Small intestine (tissue), 7 donors: ENCODE measurements at regions not wholly inside any gene's neighbourhood (a gene's known extent, or its start where the extent isn't known, plus 50 kb on each side); places are given as distances from the start of the nearest gene placed in this dataset.
A peak's percentile ranks its signal among the peaks of the same experiment; 100 is the strongest.

Experiments
- DNase-seq, 2 donors: peaks; one replicate each; pipeline versions ENCODE4 v3.0.0 to v3.0.0-alpha.2; 2013
- FAIRE-seq: peaks from 2 replicates; lab custom pipeline; 2012; peaks lifted over from hg19 to GRCh38; lab: Jason Lieb, UNC
- H3K27ac ChIP-seq, 3 donors: one replicate each; pipeline ENCODE4 v1.5.1; 2013; ENCODE audit warnings: low read length in 2 of 3, mild to moderate bottlenecking in 2 of 3, control low read depth in 1 of 3, inconsistent platforms in 1 of 3, low read depth in 1 of 3, moderate library complexity in 1 of 3
- H3K27me3 ChIP-seq, 3 donors: one replicate each; pipeline ENCODE4 v1.6.1; 2013; ENCODE audit warnings: low read length in 3 of 3, inconsistent platforms in 1 of 3; ENCODE audit not compliant: control insufficient read depth in 3 of 3, insufficient read depth in 3 of 3
- H3K36me3 ChIP-seq, 3 donors: one replicate each; pipeline ENCODE4 v1.6.1; 2013; ENCODE audit warnings: low read length in 3 of 3, inconsistent platforms in 1 of 3, low read depth in 1 of 3, mild to moderate bottlenecking in 1 of 3, moderate library complexity in 1 of 3; ENCODE audit not compliant: control insufficient read depth in 3 of 3, insufficient read depth in 2 of 3
- H3K4me1 ChIP-seq, 3 donors: one replicate each; pipeline ENCODE4 v1.6.1; 2013; ENCODE audit warnings: low read length in 2 of 3, inconsistent platforms in 1 of 3, low read depth in 1 of 3, mild to moderate bottlenecking in 1 of 3, moderate library complexity in 1 of 3; ENCODE audit not compliant: control insufficient read depth in 3 of 3, insufficient read depth in 2 of 3
- H3K4me3 ChIP-seq, 3 donors: one replicate each; pipeline ENCODE4 v1.5.1; 2013; ENCODE audit warnings: low read length in 3 of 3, control low read depth in 1 of 3, inconsistent platforms in 1 of 3, low read depth in 1 of 3, mild to moderate bottlenecking in 1 of 3, moderate library complexity in 1 of 3
- H3K9me3 ChIP-seq, 2 donors: one replicate each; pipeline ENCODE4 v1.6.1; 2013; ENCODE audit warnings: low read depth in 1 of 2, low read length in 1 of 2; ENCODE audit not compliant: control insufficient read depth in 2 of 2, insufficient read depth in 1 of 2
- WGBS, 3 donors: extraction: QIAGEN DNeasy Blood & Tissue Kit; methylation state at CpG; one replicate each; pipeline ENCODE4 v1.1.7; 2013; 5-methylcytosine and 5-hydroxymethylcytosine counted together
- donor health status: healthy with polysubstance abuse.
- donor health status: control.
- donor health status: control.
- donor health status: Bipolar disorder and iron deficiency.
- donor health status: healthy.

GRCh38 chr5:96036301-96036700 is 74.7 kb upstream of the ELL2 start:
- no peak overlapping the region for H3K27ac ChIP-seq
- H3K36me3 ChIP-seq = no peaks in the 10 kb centered on the region
- H3K9me3 ChIP-seq = peaks cover 0 to 5% of the 10 kb centered on the region in 2 donors
- H3K27me3 ChIP-seq = no peaks in the 10 kb centered on the region
- FAIRE-seq (no peak), DNase-seq (no peak)
- H3K4me1 ChIP-seq = no peaks in the 10 kb centered on the region
- H3K4me3 ChIP-seq = no peak overlapping the region
- WGBS, 3 donors = 63 to 82% (median 69%) methylated on average over 1 of the region's 1 CpG

- 91 to 97% (median 93%) methylated on average over 3 of the region's 3 CpGs for WGBS, 3 donors
- Histone ChIP-seq H3K36me3 (no peaks in the 10 kb centered on the region), H3K27me3 (no peaks in the 10 kb centered on the region), H3K4me1 (no peaks in the 10 kb centered on the region), H3K4me3 (no peak overlapping the region), H3K9me3 (peaks cover 0 to 5% of the 10 kb centered on the region in 2 donors), H3K27ac (no peak overlapping the region)
- FAIRE-seq (no peak), DNase-seq (no peak)
These were observed 74.1 kb upstream of the ELL2 start for GRCh38 chr5:96035796-96036195.

GRCh38 chr5:96033116-96033515 is 71.5 kb upstream of the ELL2 start:
- WGBS, 3 donors = 72 to 85% (median 78%) methylated on average over 1 of the region's 1 CpG
- Histone ChIP-seq H3K27me3 (no peaks in the 10 kb centered on the region), H3K4me1 (no peaks in the 10 kb centered on the region), H3K36me3 (no peaks in the 10 kb centered on the region), H3K9me3 (peaks cover 0 to 5% of the 10 kb centered on the region in 2 donors), H3K4me3 (no peak overlapping the region), H3K27ac (no peak overlapping the region)
- DNase-seq = no peak
- no peak for FAIRE-seq

GRCh38 chr5:96031811-96032261 is 70.2 kb upstream of the ELL2 start:
- Histone ChIP-seq H3K4me1 (no peaks in the 10 kb centered on the region), H3K27ac (no peak overlapping the region), H3K4me3 (no peak overlapping the region), H3K9me3 (no peaks in the 10 kb centered on the region), H3K36me3 (no peaks in the 10 kb centered on the region), H3K27me3 (no peaks in the 10 kb centered on the region)
- 88 to 95% (median 93%) methylated on average over 1 of the region's 1 CpG for WGBS, 3 donors
- DNase-seq (no peak), FAIRE-seq (no peak)

GRCh38 chr5:96031180-96031579 is 69.5 kb upstream of the ELL2 start:
- Histone ChIP-seq H3K4me3 (no peak overlapping the region), H3K4me1 (no peaks in the 10 kb centered on the region), H3K27me3 (no peaks in the 10 kb centered on the region), H3K9me3 (no peaks in the 10 kb centered on the region), H3K36me3 (no peaks in the 10 kb centered on the region), H3K27ac (no peak overlapping the region)
- 92 to 94% (median 92%) methylated on average over 2 of the region's 2 CpGs for WGBS, 3 donors
- DNase-seq (no peak), FAIRE-seq (no peak)

- no peak overlapping the region for H3K27ac ChIP-seq
- H3K36me3 ChIP-seq = no peaks in the 10 kb centered on the region
- DNase-seq (no peak), FAIRE-seq (no peak)
- H3K4me3 ChIP-seq = no peak overlapping the region
- no peaks in the 10 kb centered on the region for H3K9me3 ChIP-seq
- H3K27me3 ChIP-seq = no peaks in the 10 kb centered on the region
- 45 to 91% (median 89%) methylated on average over 2 of the region's 2 CpGs for WGBS, 3 donors
- H3K4me1 ChIP-seq = peaks cover 0 to 6% (median 2%) of the 10 kb centered on the region in 3 donors
These were observed 64.9 kb upstream of the ELL2 start for GRCh38 chr5:96026406-96027041.

GRCh38 chr5:96024683-96025475 is 63.2 kb upstream of the ELL2 start:
- H3K4me3 ChIP-seq = no peak overlapping the region
- no peaks in the 10 kb centered on the region for H3K27me3 ChIP-seq
- 65 to 71% (median 65%) methylated on average over 6 of the region's 6 CpGs for WGBS, 3 donors
- H3K4me1 ChIP-seq = peaks cover 0 to 6% (median 2%) of the 10 kb centered on the region in 3 donors
- DNase-seq (no peak), FAIRE-seq (no peak)
- no peaks in the 10 kb centered on the region for H3K36me3 ChIP-seq
- H3K27ac ChIP-seq = no peak overlapping the region
- no peaks in the 10 kb centered on the region for H3K9me3 ChIP-seq

GRCh38 chr5:96023518-96023917 is 61.9 kb upstream of the ELL2 start:
- DNase-seq (no peak), FAIRE-seq (peak; percentile 10)
- 73 to 87% (median 78%) methylated on average over 2 of the region's 2 CpGs for WGBS, 3 donors
- no peaks in the 10 kb centered on the region for H3K36me3 ChIP-seq
- no peaks in the 10 kb centered on the region for H3K9me3 ChIP-seq
- H3K27ac ChIP-seq = no peak overlapping the region
- H3K27me3 ChIP-seq = no peaks in the 10 kb centered on the region
- H3K4me3 ChIP-seq = no peak overlapping the region
- peaks cover 0 to 6% (median 2%) of the 10 kb centered on the region in 3 donors for H3K4me1 ChIP-seq
